NCI-H2196 (cell line): ENCODE measurements at regions not wholly inside any gene's neighbourhood (a gene's known extent, or its start where the extent isn't known, plus 50 kb on each side); places are given as distances from the start of the nearest gene placed in this dataset.

ENCODE experiments used
- DNase-seq: peaks from one replicate; lab custom pipeline; 2025; ENCODE audit not compliant: unreplicated experiment; lab: John Stamatoyannopoulos, UW

DNA sequence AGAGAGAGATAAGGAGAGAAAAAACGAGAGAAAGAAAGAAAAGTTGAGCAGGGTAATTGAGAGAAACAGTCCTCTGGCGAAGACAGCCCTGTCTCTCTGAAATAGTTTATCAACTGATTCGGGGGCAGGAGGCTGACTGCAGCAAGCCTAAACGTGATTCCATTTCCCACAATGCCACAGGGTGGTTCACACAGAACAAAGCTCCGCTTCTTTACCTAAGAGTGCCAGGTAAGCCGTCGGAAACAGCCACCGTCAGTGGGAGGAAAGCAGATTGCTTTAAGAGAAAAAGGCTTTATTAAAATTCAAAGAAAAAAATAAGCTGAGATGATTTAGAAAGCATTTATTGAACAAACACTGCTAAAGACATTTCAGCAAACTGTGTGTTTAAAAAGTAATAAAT is 271.4 kb upstream of the POU3F3 start:
- DNase-seq = no peak

DNA sequence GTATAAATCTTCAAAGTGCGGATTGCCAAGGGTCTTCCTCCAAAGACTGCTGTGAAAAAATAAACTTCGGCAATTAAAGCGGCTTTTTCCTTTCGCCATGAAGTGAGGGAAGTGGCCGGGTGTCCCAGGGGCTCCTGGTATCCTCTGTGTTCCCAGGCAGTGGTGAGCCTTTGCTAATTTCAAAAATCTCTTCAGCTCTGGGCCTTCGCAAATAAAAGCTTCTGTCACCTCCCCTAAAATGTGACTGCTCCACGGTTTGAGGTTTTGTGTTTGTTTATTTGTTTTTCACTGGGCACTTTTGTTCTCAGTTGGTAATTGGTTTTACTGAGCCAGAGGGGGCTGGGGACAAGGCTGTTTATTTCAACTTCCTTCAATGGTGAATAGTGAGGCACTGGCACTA is 270.1 kb upstream of the POU3F3 start:
- DNase-seq = no peak

GRCh38 chr2:104584393-104584792 is 269.5 kb upstream of the POU3F3 start:
- DNase-seq = no peak

DNA sequence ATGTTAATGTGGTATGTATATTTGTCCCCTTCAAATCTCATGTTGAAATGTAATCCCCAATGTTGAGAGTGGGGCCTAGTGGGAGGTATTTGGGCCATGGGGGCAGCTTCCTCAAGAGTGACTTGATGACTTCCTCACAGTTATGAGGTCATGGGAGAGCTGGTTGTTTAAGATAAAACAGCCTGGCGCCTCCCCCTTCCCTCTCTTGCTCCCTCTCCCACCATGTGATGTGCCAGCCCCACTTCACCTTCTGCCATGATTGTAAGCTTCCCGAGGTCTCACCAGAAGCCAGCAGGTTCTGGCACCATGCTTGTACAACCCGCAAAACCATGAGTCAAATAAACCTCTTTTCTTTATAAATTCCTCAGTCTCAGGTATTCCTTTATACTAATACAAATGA is 258.3 kb upstream of the POU3F3 start:
- DNase-seq = no peak

DNA sequence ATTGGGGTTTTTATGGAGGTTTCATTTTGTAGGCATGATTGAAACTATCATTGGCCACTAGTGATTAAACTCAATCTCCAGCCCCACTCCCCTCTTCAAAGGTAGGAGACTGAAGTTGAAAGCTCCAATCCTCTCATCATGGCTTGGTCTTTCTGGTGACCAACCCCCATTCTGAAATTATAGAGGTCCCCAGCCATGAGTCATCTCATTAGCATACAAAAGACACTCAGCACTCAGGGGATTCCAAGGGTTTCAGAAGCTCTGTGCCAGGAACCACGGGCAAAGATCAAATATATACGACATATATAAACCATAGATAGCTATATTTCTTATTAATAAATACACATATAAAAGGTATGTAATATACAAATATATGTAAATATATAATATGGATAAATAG is 256.0 kb upstream of the POU3F3 start:
- DNase-seq = no peak

- DNase-seq = no peak
These were observed 255.3 kb upstream of the POU3F3 start for GRCh38 chr2:104598636-104599035.

- no peak for DNase-seq
These were observed 254.0 kb upstream of the POU3F3 start for GRCh38 chr2:104599787-104600510.

GRCh38 chr2:104606056-104606455 is 247.9 kb upstream of the POU3F3 start:
- DNase-seq = no peak

- no peak for DNase-seq
These were observed 237.1 kb upstream of the POU3F3 start for GRCh38 chr2:104616856-104617255.

DNA sequence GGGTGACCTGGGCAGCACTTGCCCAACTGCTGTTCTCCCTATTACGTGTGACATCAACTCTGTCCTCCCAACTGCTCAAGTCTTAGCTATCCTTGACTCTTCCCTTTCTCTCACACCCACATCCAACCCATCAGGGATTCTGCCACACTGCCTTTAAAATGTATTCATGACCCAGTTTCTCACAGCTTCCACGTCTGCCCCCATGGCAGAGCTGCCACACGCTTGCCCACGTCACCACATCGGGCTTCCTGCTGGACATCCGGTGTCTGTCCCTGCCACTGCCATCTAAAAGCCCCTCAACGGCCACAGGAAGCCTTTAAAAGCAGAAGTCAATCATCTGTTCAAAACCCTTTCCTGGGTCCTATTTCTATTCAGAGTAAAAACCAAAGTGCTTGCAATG is 233.1 kb upstream of the POU3F3 start:
- no peak for DNase-seq

DNA sequence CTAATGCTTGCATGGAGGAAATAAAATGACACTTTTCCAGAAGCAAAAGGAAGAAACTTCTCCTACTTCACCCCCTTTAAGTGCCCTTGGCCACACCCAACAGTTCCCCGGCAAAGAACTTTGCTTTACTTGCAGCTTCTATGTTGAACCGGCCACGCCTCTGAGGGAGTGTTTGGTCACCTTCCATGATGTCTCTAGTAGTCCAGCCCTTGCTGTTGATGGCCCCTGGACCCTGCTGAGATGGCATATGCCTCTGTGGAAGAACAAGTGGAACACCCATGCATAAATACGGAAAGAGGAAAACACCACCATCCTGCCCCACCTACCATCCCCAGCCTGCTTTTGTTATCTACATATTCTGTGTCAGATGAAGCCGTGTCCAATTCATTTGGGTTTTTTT is 218.3 kb upstream of the POU3F3 start:
- DNase-seq = no peak

GRCh38 chr2:104638190-104638858 is 215.6 kb upstream of the POU3F3 start:
- no peak for DNase-seq

GRCh38 chr2:104638859-104639202 is 215.1 kb upstream of the POU3F3 start:
- DNase-seq = no peak

GRCh38 chr2:104641786-104642185 is 212.1 kb upstream of the POU3F3 start:
- no peak for DNase-seq

- DNase-seq = no peak
These were observed 205.5 kb upstream of the POU3F3 start for GRCh38 chr2:104648376-104648775.

DNA sequence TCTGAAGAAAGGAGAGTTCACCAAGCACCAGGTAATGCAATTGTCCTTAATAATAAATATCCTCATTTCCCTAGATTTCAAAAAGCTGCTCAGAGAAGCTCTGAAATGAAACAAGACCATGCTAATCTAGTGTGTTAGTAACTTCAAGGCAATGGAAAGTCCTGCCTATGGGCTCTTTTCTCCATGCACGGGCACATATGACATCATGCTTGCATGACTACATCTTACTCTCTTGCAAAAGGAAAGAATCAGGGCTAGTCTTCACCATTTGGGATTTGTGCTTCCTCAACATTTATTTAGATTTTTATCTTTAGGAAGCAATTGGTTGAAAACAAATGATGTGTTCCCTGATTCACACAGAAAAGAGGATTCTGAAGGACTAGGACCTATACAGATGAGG is 204.0 kb upstream of the POU3F3 start:
- no peak for DNase-seq

DNA sequence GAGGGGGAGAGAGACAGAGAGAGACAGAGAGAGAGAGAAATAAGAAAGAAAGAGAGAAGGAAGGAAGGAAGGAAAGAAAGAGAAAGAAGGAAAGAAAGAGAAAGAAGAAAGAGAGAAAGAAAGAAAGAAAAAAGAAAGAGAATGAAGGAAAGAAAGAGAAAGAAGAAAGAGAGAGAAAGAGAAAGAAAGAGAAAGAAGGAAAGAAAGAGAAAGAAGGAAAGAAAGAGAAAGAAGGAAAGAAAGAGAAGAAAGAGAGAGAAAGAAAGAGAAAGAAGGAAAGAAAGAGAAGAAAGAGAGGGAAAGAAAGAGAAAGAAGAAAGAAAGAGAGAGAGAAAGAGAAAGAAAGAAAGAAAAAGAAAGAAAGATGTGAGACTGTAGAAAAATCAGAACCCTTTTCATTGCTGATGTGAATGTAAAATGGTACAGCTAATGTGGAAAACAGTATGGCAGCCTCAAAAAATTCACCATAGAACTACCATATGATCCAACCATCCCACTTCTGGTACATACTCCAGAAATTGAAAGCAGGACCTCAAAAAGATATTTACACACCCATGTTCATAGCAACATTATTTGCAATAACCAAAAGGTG is 203.4 kb upstream of the POU3F3 start:
- DNase-seq = no peak

GRCh38 chr2:104654811-104655210 is 199.1 kb upstream of the POU3F3 start:
- no peak for DNase-seq

DNA sequence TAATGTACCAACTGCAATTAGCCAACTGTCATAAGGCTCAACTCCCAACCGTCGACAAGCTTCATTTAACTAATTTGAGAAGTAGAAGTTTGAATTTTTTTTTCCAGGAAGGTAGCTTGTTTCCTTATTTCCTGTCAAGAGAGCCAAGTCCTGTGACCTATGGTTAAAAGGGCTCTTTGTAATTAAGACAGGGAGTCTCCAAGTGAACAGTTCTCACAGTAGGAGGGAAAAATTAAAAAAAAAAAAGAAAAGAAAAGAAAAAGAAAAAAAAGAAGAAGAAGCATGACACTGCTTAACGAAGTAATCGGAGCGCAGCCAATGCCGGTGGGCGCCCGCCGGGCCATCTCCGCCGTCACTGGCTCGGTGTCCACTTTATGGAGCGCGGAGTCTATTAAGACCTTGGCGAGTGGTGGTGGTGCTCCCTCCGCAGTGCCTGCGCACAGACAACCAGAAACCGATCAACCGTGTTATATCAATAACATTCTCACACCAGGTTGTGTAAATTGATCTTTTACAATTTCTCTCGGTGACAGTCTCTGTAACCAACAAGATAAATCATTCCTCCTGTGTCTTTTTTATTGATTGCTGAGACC is 197.2 kb upstream of the POU3F3 start:
- DNase-seq = no peak

DNA sequence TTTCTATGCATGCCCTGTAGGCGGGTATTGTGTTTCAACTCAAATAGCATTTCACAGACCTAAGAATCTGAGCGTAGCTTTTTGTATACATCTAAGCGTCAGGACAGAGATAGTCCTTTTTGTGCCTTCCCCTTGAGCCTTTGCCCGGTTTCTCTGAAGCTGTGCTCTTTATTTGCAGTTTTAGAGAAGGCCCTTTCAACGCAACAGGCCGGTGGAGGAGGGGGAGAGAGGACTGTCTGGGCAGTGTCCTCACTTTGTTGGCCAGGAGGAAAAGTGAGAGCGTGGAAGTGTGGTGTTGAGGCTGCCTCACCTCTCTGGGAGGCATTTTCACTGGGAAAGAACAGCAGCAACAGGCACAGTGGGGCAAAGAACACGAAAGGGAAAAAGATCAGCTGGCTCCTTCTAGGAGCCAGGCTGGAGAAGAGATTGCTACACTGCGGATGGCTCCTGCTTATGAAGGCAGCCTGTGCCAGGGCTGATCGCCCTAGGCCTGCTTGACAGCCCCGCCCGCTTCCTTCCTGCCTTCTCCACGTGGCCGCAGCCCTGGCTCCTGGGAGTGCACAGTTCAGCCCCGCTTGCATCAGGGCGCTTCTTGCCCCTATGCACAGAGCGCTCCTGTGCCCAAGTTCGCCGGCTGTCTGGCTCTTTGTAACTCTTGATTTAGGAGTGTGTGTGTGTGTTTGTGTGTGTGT is 195.6 kb upstream of the POU3F3 start:
- no peak for DNase-seq

GRCh38 chr2:104658904-104659591 is 194.9 kb upstream of the POU3F3 start:
- DNase-seq = no peak
